Renal cortex interstitium (tissue), 11 donors: ENCODE measurements at regions not wholly inside any gene's neighbourhood (a gene's known extent, or its start where the extent isn't known, plus 50 kb on each side); places are given as distances from the start of the nearest gene placed in this dataset.

Experiments used
- DNase-seq, 11 donors: peaks; one replicate each; pipeline ENCODE4 v3.0.0-alpha.2; 2013; ENCODE audit warnings: low read depth in 9 of 11, low spot score in 4 of 11; ENCODE audit errors: extremely low read depth in 1 of 11

- no peak for DNase-seq
Observed at GRCh38 chr2:76381624-76382023, 670.9 kb upstream of the GCFC2 start.

- DNase-seq = no peak
Observed at GRCh38 chr2:76378140-76378539, 667.4 kb upstream of the GCFC2 start.

GRCh38 chr2:76341439-76341838 is 630.7 kb upstream of the GCFC2 start:
- DNase-seq = no peak

GRCh38 chr2:76332871-76333270 is 622.2 kb upstream of the GCFC2 start:
- no peak for DNase-seq

- no peak for DNase-seq
Observed at GRCh38 chr2:76330865-76331264, 620.1 kb upstream of the GCFC2 start.

GRCh38 chr2:76326636-76327035 is 615.9 kb upstream of the GCFC2 start:
- no peak for DNase-seq

DNA sequence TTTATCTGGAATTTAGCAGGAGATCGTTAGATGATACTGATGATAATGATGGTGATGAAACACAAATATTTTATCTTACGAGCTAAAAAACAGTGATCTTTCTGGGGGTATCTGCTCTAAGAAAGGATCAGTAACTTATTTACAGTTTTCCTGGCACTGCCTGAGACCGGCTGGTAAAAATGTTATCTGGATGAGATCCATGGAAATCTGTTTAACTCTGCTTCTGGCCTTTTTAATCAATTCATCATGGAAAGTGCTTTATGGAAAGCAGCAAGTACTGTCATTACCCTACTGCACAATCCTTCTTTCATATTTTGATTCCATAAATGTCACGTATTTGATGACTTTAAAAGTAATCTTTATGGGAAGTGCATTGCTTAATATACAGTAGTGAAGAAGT is 612.7 kb upstream of the GCFC2 start:
- DNase-seq = no peak

DNA sequence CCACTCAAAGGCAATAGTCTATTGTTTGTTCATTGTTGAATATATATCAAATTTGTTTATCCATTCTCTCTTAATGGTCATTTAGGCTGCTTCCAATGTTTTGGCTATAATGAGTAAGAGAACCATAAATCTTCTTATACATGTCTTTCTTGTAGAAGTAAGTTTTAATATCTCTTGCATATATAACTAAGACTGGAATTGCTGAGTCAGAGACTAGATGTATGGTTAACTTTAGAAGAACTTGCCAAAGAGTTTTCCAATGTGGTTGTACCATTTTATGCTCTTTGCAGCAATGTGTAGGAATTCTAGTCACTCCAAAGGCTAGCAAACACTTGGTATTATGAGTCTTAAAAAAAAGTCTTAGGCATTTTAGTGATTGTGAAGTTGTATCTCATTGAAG is 610.0 kb upstream of the GCFC2 start:
- no peak for DNase-seq

DNA sequence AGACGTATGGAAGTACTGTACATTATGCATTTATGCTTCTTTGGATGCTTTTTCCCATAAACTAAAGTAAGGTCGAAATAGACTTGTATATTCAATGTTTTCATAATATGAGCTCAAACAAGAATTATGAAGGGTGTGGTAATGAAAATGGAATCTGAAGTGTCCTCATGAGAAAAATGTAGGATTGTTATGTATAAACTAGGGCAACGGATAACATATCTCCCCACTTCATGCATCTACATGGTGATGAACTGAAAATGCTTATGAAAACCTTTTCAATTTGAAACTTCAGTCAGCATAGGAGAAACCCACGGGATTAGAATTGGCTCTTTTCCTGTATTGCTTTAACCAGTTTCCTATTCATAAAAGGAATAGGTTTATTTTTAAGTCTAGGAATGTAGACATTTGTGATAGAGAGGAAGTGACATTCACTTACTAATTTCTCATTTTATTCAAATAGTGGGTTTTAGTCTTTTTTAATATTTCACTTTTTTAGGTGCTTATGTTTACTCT is 608.2 kb upstream of the GCFC2 start:
- DNase-seq = no peak

- DNase-seq = no peak
Observed at GRCh38 chr2:76316691-76317090, 606.0 kb upstream of the GCFC2 start.

GRCh38 chr2:76314271-76315020 is 603.7 kb upstream of the GCFC2 start:
- no peak for DNase-seq

GRCh38 chr2:76312236-76312635 is 601.5 kb upstream of the GCFC2 start:
- no peak for DNase-seq

DNA sequence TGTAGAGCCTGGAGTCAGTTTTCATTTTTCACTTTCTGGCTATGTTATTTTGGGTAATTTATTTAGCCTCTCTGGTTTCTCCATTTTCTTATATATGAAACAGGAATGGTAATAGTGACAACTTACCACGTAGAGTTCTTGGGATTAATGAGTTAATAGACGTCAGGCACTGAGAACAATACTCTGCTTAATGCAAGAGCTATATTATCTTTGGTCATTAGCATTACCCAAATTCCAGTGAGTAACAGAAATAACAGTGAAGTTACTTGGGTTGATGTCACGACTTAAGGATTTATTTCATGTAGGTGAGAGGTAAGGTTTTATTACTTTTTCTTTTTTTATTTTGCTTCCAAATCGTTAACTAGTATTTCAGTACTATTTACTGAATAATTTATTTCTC is 601.0 kb upstream of the GCFC2 start:
- no peak for DNase-seq

GRCh38 chr2:76310894-76311633 is 600.3 kb upstream of the GCFC2 start:
- DNase-seq = no peak

GRCh38 chr2:76307495-76307894 is 596.8 kb upstream of the GCFC2 start:
- DNase-seq = no peak

GRCh38 chr2:76298041-76298440 is 587.3 kb upstream of the GCFC2 start:
- no peak for DNase-seq

DNA sequence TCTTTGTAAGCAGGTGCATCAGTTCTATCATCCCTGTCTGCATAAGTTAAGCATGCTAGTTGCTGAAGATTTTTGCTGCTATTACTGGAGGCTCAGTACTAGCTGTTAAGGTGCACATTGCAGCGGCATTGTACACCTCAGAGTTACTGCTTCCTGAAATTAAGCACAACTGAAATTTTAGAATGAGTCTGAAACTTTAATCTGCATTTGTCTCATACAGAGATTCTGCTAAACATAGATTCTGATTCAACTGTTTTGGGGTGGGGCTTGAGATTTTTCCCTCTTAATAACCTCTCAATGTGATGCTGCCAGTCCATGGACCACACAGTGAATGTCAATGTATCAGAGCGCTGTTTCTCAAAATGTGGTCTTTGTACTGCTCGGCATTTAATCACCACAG is 585.7 kb upstream of the GCFC2 start:
- DNase-seq = no peak

DNA sequence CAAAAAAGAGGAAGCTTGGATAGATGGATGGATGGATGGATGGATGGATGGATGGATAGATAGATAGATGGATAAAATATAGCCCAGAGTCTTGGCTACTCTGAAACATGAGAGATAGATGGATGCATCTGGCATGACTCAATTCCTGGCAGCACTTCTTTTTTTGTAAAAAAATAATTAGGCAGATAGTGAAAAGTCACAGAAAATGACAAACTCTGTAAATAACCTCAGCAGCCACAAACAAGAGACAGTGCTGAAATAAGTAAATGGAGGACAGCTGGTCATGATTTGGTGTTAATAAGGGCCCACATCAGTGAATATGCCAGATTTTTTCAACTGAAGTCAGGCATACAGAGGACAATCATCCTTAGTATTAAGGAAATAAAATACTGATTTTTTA is 585.0 kb upstream of the GCFC2 start:
- DNase-seq = no peak

DNA sequence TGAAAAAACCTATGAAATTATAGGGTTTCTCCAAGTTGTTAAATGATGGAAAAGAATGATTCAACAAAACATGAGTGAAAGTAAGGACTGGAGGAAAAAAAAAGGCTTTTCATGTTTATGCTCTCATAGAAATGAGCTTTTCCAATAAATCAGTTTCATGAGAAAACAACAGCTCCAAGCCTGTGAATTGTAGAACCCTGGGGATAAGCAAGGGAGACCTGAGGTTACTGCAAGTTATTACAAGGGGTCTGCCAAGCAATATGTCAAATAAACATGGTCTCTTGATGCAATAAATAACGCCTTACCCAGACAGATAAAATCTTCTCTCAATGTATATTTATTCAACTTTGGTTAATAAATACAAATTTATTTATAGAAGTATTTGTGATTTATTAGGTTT is 577.9 kb upstream of the GCFC2 start:
- peak in 3 of 11 donors; percentile 4 to 17 (median 16) for DNase-seq

- no peak for DNase-seq
Observed at GRCh38 chr2:76288146-76288545, 577.4 kb upstream of the GCFC2 start.

DNA sequence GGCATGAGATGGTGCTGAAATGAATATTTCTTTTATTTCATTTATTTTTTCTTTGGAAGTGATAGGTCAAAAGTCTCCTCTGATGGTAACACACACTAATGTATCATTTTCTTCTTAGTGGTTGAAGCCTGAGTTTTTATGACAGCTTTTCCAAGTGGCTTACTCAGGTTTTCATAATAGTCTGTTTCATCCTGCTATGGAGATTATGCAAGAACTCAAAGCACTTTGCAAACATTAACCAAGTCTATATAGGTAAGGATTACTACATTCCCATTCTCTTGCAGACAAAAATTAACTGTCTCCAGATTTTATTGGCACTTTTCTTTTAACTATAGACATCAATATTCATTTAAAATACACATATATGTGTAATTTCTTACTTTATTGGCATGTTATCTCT is 572.6 kb upstream of the GCFC2 start:
- no peak for DNase-seq
